HG02623 (cell line): ENCODE measurements at regions not wholly inside any gene's neighbourhood (a gene's known extent, or its start where the extent isn't known, plus 50 kb on each side); places are given as distances from the start of the nearest gene placed in this dataset.

Experiments
- ATAC-seq: cut with Tn5 transposase; IDR thresholded peaks from one replicate; pipeline ENCODE4 v1.9.1; 2021; ENCODE audit warnings: moderate library complexity; ENCODE audit not compliant: unreplicated experiment

- ATAC-seq, result no peak
These were observed 266.2 kb upstream of the PLXNA2 start for GRCh38 chr1:208510192-208510952.

GRCh38 chr1:208511242-208511860 is 267.2 kb upstream of the PLXNA2 start:
- no peak for ATAC-seq

GRCh38 chr1:208513799-208514198 is 269.6 kb upstream of the PLXNA2 start:
- ATAC-seq, result no peak

- ATAC-seq, result no peak
These were observed 270.9 kb upstream of the PLXNA2 start for GRCh38 chr1:208515129-208515528.

- ATAC-seq, result no peak
These were observed 272.6 kb upstream of the PLXNA2 start for GRCh38 chr1:208516780-208517179.

- ATAC-seq, result no peak
These were observed 276.4 kb upstream of the PLXNA2 start for GRCh38 chr1:208520438-208521099.

GRCh38 chr1:208521534-208521933 is 277.4 kb upstream of the PLXNA2 start:
- no peak for ATAC-seq

- no peak for ATAC-seq
These were observed 278.8 kb upstream of the PLXNA2 start for GRCh38 chr1:208523007-208523406.

GRCh38 chr1:208524376-208524775 is 280.2 kb upstream of the PLXNA2 start:
- no peak for ATAC-seq

- no peak for ATAC-seq
These were observed 280.7 kb upstream of the PLXNA2 start for GRCh38 chr1:208524925-208525324.

GRCh38 chr1:208525417-208525816 is 281.2 kb upstream of the PLXNA2 start:
- ATAC-seq, result no peak

GRCh38 chr1:208526613-208527125 is 282.5 kb upstream of the PLXNA2 start:
- ATAC-seq, result no peak

- ATAC-seq, result no peak
These were observed 283.0 kb upstream of the PLXNA2 start for GRCh38 chr1:208527156-208527555.

- ATAC-seq, result no peak
These were observed 284.5 kb upstream of the PLXNA2 start for GRCh38 chr1:208528578-208529240.

GRCh38 chr1:208531003-208531750 is 287.0 kb upstream of the PLXNA2 start:
- no peak for ATAC-seq

GRCh38 chr1:208533746-208534598 is 289.8 kb upstream of the PLXNA2 start:
- no peak for ATAC-seq

- no peak for ATAC-seq
These were observed 290.4 kb upstream of the PLXNA2 start for GRCh38 chr1:208534599-208534897.

GRCh38 chr1:208534979-208535378 is 290.8 kb upstream of the PLXNA2 start:
- ATAC-seq, result no peak

- no peak for ATAC-seq
These were observed 291.3 kb upstream of the PLXNA2 start for GRCh38 chr1:208535511-208535910.

GRCh38 chr1:208536212-208536611 is 292.0 kb upstream of the PLXNA2 start:
- ATAC-seq, result no peak
